Stimulated activated CD8-positive, alpha-beta memory T cell treated with anti-CD3 and anti-CD28 coated beads, Interleukin-7, amount 100 ng/mL, for 24 hours (primary cell): ENCODE measurements at regions not wholly inside any gene's neighbourhood (a gene's known extent, or its start where the extent isn't known, plus 50 kb on each side); places are given as distances from the start of the nearest gene placed in this dataset.

Experiments used
- DNase-seq: peaks from one replicate; pipeline ENCODE4 v3.0.0-alpha.2; 2020; ENCODE audit warnings: low read depth

DNA sequence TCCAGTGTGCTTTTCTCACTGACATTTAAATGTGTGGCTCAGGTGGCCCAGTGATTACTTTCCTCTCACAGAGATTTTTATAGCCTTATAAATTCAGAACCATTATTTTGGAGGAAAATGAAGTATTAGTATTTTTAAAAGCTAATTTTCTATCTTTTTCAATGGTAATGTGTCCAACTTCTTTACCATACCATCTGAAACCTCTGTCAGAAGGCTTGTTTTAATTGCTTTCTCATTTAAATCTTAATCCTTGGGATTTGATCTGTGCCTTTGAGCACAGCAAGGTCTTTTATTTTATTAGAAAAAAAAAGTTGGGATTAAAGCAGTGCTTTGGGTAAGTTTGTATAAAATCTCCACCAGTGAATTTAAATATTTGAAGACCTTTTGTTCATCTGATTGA lies 452.3 kb upstream of the RAG2 start:
- DNase-seq = no peak

DNA sequence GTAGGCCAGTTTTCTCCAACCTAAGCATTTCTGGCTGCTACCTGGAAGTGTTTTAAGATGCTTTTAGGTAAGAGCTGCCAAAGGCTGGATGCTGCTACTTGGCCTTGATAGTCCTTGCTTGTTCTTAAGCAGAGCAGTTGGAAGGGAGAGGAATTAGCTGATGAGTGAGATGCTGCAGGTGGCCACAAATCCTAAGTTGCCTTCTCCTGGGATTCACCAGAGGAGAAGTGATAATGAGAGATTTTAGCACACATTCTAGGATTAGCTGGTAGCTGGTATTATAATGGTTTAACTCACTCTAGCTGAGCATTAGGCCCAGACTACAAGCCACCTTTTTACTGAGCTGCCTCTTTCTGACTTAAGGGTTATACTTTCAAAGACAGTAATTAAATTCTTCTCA lies 442.9 kb upstream of the RAG2 start:
- DNase-seq = no peak

DNA sequence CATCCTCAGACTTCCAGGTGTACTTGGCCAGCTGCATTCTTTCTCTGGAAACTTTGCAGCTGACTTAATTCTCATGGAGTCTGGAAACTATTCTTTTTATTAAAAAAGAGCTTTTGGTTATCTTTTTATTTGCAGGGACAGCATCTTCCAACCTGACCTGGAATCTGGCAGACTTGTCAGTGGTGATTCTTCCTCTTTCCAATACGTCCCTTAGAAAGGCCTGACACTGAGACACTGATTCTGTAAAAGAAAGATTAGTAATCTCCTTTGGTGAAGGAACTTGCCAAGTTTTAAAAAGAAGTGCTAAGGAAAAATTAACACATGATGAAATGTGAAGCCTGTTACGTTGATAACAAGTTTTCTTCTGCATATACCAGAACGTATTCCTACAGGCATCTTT lies 440.9 kb upstream of the RAG2 start:
- no peak for DNase-seq

DNA sequence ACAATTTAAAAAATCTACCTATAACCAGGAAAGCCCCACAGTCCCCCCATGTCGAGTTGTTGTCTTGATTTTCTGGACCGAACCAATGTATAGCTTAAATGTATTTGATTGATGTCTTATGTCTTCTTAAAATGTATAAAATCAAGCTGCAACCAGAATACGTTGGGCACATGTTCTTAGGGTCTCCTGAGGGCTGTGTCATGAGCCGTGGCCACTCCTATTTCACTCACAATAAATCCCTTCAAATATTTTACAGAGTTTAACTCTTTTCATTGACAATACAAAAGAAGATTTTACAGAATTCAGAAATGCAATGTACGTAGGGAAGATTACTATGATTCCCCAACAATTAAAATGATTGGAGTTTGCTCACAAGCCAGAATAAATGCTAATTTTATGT lies 428.7 kb upstream of the RAG2 start:
- DNase-seq = no peak

DNA sequence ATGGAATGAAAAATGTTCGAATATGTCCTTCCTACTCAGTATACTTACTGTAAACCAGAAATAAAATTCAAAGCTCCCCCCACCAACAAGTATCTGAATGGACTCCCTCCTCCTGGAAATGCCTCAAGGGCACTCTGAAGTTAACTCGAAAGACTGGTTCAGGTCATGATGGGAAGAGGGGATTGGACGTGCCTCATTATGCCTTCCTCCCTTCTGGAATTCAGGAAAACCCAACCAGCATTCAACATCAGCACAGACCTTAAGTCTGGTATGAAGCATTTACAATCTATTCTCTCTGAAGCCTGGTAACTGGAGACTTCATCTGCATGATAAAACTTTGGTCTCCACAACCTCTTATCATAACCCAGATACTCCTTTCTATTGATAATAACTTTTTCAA lies 428.3 kb upstream of the RAG2 start:
- DNase-seq = no peak

DNA sequence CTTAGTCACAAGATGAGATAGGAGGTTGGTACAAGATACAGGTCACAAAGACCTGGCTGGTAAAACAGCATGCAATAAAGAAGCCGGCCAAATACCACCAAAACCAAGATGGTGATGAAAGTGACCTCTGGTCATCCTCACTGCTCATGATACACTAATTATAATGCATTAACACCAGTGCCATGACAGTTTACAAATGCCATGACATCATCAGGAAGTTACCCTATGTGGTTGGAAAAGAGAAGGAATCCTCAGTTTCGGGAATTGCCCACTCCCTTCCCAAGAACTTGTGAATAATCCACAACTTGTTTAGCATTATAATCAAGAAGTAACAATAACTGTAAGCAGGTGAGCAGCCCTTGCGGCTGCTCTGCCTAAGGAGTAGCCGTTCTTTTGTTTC lies 408.5 kb upstream of the RAG2 start:
- DNase-seq = no peak

DNA sequence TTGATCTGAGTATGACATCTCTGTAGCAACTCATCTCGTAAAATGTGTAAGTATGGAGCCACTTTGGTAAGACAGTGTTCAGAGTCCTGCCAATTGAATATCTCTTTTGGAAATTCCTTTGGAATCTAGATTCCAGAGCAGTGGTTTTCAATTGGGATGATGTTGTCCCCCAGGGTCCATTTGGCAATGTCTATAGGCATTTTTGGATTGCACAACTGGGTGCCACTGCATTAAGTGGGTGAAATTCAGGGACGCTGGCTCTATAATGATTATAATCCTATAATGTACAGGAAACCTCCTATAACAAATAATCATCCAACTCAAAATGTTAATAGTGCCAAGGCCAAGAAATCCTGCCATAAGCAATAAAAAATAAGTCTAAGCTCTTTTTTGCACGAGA lies 404.8 kb upstream of the RAG2 start:
- no peak for DNase-seq

DNA sequence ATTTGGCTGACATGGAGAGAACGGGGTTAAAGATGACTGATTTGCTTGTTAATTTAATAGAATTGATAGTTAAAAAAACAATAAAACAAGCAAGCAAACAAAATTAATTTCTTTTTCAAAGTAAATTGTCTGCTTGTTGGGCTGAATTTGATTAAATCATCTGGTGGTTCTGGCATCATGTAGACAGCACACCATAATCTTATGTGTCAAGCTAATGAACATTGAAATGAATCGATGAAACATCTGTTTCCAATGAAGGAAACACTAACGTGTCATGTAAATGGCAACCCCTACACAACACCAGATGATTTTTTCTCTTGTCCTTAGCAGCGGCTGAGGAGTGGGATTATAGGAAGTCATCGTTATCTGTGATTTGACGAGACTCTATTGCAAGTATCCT lies 399.6 kb upstream of the RAG2 start:
- DNase-seq = no peak

DNA sequence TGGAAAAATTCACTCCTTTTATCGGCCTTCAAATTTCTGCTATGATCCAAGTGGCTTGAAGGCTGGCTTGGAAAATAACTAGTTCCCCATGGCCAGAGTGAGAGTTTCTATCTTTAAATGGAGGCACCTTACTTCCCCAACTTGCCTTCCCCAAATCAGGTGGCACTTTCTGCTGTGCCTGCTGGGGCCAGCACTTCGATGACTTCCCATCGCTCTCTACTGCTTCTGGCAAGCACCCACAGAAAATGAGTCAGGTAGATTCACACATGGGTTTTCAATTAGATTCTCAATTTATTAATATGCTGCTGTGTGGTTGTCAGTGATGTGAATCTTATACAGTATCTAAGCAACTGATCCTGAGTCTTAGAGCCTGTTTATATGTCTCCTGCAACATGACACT lies 398.8 kb upstream of the RAG2 start:
- no peak for DNase-seq

DNA sequence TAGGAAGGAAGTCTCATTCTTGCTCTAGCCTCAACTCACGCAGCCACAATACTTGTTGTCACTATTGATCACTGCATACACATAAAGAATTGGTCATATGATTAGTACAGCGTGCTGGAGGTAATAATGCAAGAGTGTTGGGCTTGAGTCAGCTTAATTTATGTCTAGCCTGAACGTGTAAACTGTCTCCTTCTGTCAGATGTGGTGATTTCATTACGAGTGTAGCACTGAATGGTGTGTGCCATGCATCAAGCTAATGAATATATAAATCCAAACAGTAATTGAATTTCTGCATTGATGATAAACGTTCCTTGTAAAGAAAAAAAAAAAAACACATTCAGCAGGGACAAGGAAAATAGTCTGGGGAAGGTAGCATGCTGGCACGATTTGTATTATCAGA lies 396.2 kb upstream of the RAG2 start:
- no peak for DNase-seq

DNA sequence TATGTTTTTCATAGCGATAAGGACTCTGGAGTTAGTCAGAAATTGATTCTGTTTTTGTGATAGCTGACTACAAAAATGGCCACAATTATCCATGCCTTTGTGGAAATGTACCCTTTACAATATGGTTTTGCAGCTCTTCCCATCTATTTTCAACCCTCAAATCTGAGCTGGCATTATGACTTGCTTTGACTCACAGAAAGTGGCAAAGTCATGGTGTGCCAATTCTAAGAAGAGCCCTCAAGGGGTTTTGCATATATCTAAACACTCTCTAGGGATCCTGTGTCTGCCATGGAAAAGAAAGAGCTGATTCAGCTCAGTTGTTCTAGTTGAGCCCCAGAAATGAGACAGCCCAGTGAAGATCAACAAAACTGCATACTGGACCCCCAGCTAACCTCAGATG lies 390.5 kb upstream of the RAG2 start:
- DNase-seq = no peak

DNA sequence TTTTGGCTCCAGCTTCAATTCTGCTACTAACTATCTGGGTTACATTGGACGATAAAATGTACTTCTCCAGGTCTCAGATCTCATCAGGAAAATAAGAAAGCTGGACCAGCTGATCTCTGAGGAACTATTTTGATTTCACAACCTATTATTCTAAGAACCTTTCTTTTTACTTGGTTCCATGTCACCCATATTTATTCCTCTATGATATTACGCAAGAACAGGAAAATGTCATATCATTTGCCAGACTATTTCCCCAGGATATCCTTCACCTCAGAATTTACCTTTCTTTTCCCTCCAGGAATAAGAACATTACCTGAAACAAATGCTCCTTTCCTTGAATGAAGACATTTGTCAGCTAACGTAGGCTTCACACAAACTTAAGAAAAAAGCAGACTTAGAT lies 387.5 kb upstream of the RAG2 start:
- DNase-seq = no peak

DNA sequence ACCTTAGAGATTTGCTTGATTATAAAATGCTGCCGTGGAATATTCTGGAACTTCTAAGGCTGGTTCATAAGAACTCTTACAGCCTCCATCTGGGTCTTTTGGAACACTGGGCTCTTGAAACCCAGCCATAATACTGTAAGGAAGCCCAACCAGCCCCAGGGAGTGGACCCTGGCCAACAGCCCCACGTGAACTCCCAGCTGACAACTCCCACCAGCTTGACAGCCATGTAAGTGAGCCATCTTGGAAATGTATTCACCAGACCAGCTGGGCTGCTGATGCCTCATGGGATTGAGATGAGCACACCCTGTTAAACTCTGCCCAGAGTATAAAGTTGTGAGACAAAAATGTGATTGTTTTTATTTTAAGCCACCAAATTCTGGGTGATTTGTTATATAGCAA lies 378.7 kb upstream of the RAG2 start:
- DNase-seq = no peak

DNA sequence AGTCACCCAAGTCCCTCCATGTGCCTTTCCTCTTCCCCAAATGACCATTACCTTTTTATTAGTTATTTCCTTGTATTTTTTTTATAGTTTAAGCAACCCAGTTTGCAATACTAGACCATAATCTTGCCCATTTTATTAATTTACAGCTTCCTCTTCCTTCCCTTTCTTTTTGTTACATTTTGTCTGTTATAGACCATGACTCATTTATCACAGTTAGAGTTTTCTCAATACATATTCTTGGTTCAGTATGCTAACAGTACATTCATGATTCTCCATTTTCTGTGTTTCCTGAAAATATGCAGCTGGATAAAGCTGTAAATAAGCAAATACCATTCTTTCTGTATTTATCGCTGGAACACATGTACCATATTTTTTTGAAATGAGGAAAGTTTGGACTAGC lies 376.7 kb upstream of the RAG2 start:
- no peak for DNase-seq

DNA sequence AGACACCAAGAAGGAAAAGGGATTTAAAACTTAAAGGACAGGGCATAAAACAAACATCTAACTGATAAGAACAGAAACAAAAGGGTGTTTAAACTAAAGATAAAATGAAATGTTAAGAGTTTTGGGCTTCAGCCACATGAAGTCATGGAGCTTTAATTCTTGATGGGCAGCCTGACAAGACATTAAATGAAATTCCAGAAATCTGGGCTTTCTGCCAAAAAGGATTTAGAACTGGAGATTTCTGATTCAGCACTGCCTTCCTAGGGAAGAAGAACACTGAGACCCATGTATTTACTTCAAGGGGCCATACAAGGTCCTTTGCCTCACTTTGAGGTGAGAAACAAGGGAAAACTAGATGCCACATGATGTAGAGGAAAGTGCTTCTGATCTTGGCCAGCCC lies 355.9 kb upstream of the RAG2 start:
- DNase-seq = no peak

DNA sequence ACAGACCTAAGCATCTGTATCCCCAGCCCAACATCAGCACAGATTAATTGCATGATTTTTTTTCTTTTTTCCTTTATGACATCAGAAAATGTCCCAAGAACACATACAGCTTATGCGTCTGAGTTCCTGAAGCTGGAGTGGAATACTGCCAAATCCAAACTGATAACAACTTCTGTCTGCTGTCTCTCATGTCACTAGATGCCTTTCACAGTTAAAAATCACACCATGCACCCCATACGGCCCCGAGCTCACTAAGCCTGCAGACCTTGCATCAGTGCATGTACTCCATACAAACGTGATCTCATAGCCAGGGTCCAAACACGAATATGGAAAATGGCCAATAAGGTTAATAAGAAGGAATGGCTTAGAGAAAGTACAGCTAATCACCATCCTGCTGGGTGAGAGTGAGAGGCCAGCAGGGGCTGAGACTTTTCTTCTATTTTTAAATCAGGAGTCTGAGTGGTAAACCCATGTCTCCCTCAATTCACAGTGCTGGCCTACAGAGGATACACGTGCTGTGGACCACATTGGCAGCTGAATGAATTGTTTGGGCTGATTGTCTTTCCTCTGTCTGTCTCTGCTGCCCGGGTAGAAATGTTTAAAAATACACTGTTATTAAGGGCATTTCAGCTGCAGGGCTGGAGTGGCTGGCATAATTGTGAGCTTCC lies 350.6 kb upstream of the RAG2 start:
- no peak for DNase-seq

DNA sequence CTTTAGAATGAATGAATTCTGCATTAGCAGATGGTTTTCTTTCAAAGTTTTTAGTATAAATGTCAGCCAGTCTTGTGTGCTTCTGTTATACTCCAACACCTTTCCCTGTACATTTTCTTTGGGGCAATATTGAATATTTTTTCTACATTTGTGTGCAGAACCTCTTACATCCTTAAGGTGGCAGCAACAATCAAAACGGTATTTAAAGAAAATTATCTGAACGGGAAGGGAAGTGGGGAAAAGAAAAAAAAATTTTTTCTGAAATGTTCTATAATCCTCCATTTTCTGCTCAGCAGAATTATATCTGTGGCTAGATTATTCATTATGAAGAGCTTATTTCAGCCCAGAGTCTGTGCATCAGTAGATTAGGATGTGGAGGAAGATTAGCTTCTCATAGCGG lies 347.3 kb upstream of the RAG2 start:
- no peak for DNase-seq

DNA sequence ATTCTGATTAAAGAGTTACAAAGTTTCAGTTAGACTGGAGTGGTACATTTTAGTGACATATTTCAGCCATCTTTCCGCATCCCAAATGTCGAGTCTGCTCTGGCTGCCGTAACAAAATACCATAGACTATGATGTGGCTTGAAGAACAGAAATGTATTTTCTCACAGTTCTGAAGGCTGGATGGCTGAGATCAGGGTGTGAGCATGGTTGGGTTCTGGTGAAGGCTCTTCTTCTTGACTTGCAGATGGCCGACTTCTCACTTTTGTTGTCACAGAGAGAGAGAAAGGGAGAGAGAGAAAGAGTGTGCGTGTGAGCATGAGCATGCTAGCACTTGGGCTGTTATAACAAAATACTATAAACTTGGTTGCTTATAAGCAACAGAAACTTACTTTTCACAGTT lies 335.4 kb upstream of the RAG2 start:
- no peak for DNase-seq

DNA sequence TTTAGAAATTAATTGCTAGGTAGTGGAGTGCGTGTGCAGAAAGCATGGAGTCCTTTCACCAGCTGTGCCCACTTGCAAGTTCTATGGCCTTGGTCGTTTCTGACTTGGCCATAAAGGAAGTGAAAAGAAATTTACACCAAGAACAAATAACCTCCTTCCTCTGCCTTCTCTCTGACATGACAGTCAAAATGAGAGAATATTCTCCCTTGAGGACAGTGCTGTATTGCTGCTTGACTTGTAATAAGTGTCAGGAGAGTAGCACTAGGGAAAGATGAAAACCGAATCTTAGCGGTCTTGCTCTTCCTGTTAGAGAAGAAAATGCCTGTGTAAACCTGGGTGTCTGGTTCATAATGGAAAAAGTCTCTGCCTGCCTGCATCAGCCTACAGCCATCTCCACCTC lies 333.1 kb upstream of the RAG2 start:
- no peak for DNase-seq

DNA sequence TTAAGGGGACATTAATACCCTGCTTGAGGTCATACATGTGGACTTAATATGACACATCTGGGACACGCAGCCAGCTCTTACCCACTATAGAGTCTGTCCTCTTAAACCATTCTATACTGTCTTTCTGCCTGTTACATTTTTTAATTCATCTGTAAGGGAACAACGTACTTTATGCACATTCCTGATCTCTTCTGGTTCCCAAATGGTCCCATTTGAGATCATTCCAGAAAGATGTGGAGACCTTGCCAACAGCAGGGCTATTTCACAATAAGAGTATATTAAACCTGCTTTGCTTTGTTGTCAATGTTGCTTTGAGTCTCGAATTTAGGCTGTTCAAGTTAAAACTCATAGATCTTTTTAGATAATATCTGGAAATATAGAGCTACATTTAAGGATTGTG lies 332.2 kb upstream of the RAG2 start:
- DNase-seq = no peak

DNA sequence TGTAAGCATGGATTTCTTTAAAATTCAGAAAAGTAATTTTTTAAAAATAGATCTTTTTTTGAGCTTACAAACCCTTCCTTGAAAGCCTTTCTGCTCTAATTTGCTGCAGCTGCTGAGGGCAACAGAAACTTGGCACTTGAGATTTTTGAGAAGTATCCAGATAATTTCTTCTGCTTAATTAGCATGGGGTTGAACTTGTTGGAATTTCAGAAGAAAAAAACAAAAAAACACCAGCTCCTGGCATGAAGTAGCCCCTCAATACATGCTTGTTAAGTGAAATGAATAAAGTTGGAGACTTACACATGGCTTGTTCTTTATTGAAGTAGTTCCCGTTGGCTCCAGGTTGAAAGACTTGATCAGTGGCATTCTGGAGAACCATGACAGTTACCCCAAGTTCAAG lies 331.4 kb upstream of the RAG2 start:
- no peak for DNase-seq

DNA sequence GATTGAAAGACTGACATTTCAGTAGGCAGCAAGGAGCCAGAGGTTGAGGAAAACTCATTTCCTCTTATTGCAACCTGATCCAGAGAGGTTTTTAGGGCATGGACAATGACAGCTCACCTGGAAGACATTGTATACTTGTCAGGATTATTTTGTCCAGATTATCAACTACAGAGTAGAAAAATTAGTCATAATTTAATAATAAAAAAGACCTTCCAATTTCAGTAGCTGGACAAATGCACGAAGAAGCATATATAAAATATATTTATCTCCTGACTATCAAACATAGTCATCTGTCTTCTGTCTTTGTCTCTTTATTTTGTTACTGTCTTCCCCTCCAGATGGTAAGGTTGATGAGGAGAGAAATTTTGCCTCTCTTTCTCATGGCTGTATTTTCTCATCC lies 330.6 kb upstream of the RAG2 start:
- no peak for DNase-seq

DNA sequence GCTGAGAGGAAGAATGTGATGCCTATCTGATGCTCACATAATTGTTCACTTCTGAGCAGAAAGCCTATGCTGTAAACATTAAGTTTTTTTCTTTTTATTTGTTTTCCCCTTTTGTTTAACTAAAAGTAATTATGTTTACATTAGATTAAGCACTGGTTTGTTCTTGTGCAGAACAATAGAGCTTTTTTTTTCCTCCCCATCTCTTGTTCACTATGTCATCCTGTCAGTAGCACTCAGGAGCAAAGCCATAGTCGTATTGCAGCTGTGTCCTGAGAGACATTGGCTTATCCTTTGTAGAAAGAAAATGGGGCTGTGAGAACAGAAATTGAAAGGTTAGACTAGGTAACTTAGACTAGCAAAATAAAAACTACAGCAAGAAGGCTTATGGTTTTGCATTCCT lies 301.8 kb upstream of the RAG2 start:
- no peak for DNase-seq

DNA sequence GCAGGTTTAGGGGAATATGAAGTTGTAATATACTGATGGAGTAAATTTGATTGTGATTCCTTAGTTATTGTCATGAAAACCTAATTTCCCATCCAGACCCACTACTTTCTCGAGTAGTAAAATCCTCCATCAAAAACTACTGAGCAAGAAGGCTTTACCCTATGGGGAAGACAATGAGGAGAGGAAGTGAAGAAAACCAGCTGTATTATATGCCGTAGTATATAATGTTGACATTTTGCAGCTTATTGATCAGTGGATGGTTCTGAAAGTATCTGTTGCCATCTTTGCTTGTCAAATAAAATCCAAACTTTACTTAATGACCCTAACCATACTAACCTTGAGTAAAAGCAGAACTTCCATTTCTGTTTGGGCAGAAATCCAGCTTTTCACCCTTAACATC lies 292.8 kb upstream of the RAG2 start:
- no peak for DNase-seq

DNA sequence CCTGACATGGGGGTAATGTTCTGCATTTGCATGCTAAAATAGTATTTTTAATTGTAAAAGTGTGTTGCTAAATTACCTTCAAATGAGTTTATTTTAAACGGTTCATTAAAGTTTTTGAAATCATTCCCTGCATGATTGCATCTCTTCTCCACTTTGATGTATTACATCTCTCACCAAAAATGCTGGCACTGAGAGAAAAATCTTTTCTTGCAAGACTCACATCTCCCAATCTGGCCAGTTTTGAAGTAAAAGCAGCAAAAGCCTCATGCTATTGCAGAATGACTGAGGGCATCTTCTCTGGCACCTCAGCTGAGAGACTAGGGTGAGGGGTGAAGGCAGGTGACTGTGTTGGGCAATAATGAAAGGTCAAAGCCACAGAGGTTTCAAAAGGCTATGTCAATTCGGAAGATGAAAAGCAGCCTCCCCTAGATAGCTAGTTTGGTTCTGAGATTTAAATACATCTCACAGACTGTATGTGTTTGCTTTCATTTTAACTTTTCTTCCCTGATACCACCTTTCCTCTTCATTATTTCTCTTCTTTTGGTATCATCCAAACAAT lies 292.2 kb upstream of the RAG2 start:
- no peak for DNase-seq
